ENCODE measurements at regions not wholly inside any gene's neighbourhood (a gene's known extent, or its start where the extent isn't known, plus 50 kb on each side); places are given as distances from the start of the nearest gene placed in this dataset.

DNA sequence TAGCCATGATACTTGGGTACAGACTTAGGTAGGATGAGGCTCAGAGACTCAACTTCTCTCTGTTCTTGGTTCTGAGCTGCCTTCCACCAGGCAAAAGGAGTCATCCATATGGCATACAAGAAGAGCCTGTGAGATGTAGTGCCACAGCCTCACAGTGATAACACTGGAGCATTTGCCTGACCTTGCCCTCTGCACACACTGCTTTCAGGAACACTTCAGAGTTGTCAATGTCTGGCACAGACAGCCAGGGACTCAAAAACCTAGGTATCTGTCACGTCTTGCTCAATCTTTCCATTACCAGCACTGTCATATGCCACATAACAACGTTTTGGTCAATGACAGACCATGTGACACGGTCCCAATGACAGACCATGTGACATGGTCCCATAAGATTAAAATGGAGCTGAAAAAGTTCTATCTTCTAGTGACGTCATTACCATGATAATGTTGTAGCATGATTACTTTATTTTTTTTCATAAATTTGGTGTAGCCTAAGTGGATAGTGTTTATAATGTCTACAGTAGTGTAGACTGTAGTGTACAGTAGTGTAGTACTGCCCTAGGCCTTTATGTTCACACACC lies 199.9 kb upstream of the CTTNBP2NL start:
- TF ChIP-seq, protein P1, sequence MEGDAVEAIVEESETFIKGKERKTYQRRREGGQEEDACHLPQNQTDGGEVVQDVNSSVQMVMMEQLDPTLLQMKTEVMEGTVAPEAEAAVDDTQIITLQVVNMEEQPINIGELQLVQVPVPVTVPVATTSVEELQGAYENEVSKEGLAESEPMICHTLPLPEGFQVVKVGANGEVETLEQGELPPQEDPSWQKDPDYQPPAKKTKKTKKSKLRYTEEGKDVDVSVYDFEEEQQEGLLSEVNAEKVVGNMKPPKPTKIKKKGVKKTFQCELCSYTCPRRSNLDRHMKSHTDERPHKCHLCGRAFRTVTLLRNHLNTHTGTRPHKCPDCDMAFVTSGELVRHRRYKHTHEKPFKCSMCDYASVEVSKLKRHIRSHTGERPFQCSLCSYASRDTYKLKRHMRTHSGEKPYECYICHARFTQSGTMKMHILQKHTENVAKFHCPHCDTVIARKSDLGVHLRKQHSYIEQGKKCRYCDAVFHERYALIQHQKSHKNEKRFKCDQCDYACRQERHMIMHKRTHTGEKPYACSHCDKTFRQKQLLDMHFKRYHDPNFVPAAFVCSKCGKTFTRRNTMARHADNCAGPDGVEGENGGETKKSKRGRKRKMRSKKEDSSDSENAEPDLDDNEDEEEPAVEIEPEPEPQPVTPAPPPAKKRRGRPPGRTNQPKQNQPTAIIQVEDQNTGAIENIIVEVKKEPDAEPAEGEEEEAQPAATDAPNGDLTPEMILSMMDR (tag by site-specific recombination; IDR thresholded peaks at IDR 0.05) = no peak
- TF ChIP-seq ZNF354C (tag by site-specific recombination; IDR thresholded peaks at IDR 0.05; ENCODE audit: borderline replicate concordance, low read depth) (no peak), ZNF175 (tag by site-specific recombination; IDR thresholded peaks at IDR 0.05) (no peak), KLF16 (tag by site-specific recombination; IDR thresholded peaks at IDR 0.05) (no peak), ZNF324 (tag by site-specific recombination; IDR thresholded peaks at IDR 0.05) (no peak), ZNF768 (tag by site-specific recombination; IDR thresholded peaks at IDR 0.05) (no peak)

All from HEK293 (cell line).